HUDEP-2 (cell line): ENCODE measurements at regions not wholly inside any gene's neighbourhood (a gene's known extent, or its start where the extent isn't known, plus 50 kb on each side); places are given as distances from the start of the nearest gene placed in this dataset.

Source experiments
- DNase-seq, 76 experiments: peaks; one replicate each; lab custom pipeline; 2025; ENCODE audit not compliant: unreplicated experiment in 76 of 76; lab: John Stamatoyannopoulos, UW

DNA sequence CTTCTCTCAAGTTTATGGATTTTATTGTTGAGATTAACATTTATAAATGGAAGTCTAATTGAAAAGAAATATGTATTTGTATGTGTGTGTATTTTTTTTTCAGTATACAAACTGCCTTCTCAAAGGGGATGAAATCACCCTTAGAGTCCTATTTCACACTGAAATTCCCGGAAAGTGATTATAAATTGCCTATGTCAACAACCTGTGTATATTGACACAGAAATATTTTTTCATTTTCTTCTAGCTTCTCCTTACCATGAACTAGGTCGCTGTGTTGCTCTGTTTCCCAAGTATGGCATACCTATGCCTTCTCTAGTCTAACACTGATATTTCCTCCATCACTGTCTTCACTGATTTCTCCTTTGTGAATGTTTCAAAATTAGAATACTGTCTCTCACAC is 444.0 kb upstream of the AZI2 start:
- no peak for DNase-seq

GRCh38 chr3:28799084-28799483 is 450.5 kb upstream of the AZI2 start:
- no peak for DNase-seq

GRCh38 chr3:28800203-28800602 is 451.6 kb upstream of the AZI2 start:
- DNase-seq = no peak

- no peak for DNase-seq
These were observed 459.4 kb upstream of the AZI2 start for GRCh38 chr3:28808068-28808467.

DNA sequence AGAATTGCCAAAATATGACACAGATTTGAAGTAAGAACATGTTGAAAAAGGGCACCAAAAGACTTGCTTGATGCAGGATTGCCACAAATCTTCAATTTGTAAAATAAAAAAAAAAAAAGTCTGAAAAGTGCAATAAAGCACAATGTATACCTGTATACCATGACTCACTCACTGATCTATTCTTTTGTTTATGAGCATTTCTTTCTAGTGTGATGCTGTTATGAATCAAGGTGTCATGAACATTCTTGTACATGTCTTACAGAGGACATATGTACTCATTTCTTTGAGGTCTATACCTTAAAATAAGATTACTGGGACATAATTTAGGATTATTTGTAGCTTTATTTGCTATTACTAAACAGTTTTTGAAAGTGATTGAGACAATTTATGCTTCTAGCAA is 464.9 kb upstream of the RBMS3 start:
- DNase-seq = no peak

GRCh38 chr3:28824316-28824715 is 456.6 kb upstream of the RBMS3 start:
- DNase-seq = no peak

GRCh38 chr3:28826840-28827239 is 454.0 kb upstream of the RBMS3 start:
- no peak for DNase-seq

DNA sequence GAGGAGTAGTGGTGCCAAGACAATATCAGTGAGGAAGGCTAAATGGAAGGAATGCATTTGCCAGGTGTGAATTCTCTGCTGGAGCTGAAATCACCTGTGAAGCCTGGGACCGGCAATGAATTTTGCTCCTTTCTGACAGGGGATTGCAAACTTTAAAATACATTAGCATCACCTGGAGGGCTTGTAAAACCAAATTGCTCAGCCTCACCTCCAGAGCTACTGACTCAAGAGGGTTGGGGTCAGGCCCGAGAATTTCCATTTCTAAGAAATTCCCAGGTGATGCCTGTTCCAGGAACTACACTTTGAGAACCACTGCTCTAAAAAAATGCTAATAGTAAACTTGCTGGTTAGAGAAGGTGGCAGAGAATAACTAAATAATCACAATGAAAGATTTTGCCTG is 445.6 kb upstream of the RBMS3 start:
- DNase-seq = no peak

GRCh38 chr3:28835751-28836150 is 445.1 kb upstream of the RBMS3 start:
- no peak for DNase-seq

DNA sequence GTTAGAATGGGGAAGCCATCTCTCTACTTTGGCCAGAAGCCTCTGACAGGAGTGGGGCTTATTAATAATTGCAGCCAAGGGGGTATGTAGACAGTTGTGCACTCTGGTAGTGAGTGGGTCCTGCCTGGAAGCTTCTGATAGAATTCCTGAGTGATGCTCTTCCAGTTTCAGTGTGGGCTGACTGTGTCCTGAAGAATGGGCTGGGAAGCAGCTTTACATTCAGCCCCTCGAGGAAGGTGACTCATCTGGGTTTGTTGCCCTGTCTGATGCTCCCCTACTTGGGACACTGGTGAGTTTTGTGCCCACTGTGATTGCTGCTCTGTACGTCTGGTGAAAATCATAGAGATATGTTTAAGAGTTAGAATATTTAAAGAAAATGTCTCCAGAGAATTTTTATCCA is 444.7 kb upstream of the RBMS3 start:
- DNase-seq = no peak

DNA sequence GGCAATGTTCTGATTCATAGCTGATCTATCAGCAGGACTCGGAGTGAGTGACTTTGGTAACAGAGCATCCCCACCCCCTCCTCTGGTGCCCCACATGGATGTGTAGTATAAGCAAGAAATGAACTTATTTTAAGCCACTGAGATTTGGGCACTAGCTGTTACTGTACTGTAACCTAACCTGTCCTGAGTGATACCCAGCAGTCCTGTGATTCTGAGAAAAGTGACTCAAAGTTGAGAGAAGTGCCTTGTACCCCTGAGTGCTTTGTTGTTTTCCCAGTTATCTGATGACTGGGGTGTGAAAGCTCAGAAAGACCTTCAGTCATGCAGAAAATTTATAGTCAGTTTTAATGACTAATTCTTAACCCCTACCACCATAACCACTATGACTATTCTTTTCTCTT is 439.9 kb upstream of the RBMS3 start:
- DNase-seq = no peak

GRCh38 chr3:28841441-28841840 is 439.4 kb upstream of the RBMS3 start:
- no peak for DNase-seq

DNA sequence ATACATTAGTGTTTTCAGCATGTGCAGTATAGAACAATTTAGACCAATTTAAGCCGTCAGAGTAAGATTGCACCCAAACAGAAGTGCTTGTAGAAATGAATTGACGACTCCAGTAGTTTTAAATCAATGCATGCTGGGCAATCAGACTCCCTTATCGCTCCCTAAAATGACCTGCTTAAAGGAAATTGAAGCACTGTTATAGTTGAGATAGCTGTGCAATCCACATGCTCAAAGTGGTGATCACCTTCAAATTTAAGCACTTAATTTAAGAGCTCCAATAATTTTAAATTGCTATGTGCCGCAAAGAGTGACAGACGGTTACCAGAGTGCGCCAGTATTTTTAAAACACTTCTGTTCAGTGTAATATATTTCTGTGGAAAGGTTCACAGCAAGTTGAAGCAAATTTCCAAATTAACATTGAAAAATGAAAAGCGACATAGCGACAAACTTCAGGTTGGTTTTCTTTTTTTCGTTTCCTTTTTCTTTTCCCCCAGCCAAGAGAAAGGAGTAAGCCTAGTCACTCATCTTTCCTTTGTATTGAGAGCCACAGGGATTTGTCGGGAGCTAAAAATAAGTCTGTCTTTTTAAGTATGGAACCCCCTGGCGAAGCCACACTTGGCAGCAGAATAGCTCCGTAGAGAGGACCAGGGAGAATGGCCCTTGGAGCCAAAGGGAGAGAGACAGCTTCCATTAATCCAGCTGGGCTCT is 436.4 kb upstream of the RBMS3 start:
- no peak for DNase-seq

DNA sequence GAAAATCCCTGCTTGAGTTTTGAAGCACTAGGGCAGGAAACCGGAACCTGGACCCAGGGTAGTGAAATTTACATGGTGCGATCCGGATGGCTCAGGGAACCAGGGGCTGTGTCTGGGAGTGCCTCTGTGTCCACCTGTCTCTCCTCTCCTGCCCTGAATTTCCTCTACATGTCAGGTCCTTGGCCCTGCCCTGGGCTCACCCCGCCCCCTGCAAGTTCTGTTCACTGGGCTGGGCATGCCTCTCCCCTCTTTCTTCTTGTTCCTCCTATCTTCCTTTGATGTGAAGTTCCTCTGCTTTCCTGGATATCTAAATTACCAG is 435.9 kb upstream of the RBMS3 start:
- no peak for DNase-seq

DNA sequence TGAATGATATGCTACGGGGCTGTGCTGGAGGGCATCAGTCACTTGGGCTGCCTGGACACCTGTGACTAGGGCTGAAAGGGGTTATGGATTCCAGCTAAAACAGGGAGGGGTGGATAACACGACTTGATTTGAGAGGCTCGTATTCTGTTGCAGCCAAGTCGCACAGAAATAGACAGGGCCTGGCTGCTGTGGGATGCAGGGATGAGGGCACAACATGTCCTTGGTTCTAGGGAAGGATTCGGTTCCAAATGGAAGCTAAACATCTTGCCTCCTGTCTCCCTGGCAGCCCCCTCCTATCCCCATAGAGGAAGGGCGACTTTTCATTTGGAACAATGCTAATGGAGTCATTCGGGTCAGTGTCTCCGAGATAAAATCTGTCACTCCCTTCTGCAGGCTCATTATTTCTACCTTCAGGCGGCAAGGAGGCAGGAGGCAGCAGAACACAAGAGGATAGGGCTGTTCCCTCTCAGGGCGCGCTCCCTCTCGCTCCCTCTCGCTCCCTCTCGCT is 433.8 kb upstream of the RBMS3 start:
- DNase-seq = no peak

- DNase-seq = no peak
These were observed 433.1 kb upstream of the RBMS3 start for GRCh38 chr3:28847736-28848135.

- DNase-seq = no peak
These were observed 430.7 kb upstream of the RBMS3 start for GRCh38 chr3:28850186-28850585.

DNA sequence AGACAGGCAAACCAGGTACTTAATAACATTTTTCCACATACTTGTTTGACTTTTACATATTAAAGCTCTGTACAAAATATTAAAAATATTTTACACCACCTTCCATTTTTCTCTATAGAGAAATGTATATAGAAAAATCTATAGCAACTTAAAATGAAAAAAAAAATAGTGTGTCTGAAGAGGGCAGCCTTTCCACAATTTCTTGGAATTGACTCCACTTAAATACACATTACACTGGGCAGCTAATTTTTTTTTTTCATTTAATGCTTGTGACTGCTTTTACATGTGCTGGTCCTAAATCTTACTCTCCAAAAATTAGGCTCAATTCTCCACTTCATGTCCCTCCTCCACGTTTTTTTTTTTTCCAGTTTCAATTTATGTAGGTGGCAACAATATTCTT is 427.0 kb upstream of the RBMS3 start:
- DNase-seq = no peak

GRCh38 chr3:28856796-28857195 is 424.1 kb upstream of the RBMS3 start:
- DNase-seq = no peak

GRCh38 chr3:28859897-28860296 is 421.0 kb upstream of the RBMS3 start:
- DNase-seq = no peak

DNA sequence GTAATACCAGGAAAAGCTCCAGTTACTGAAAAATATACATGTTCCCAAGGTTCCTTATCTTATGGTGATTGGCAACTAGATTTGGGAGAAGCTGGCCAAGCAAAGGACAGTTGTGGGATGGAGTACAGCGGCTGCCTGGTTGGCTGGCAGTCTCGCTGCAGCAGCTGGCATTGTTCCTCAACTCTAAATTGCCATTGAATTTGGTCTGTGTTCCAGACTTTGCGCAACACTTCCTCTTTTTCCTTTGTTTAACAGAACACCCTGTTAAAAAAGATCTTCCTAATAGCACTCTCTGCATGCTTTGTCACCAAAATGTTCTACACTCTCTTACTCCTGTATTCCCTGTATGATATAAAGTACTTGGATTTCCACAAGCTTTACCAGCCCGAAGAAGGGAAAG is 420.6 kb upstream of the RBMS3 start:
- no peak for DNase-seq

DNA sequence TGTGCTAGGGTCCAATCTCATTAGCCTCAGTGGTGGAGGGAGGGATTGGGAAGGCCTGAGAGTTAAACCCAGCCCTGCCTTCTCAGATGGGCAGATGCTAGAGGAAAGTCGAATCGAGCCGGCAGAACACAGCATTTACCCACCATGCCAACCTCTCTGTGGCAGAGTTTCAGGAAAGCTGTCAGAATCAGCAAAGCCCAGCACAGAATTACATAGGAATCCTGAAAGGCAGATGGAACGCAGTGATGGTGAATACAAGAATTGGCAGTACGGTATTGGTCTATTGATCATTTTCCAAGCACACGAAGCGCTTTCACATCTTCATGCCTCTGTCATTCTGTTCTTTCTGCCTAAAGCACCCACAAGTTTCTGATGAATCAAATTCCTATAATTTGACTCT is 417.7 kb upstream of the RBMS3 start:
- DNase-seq = no peak

DNA sequence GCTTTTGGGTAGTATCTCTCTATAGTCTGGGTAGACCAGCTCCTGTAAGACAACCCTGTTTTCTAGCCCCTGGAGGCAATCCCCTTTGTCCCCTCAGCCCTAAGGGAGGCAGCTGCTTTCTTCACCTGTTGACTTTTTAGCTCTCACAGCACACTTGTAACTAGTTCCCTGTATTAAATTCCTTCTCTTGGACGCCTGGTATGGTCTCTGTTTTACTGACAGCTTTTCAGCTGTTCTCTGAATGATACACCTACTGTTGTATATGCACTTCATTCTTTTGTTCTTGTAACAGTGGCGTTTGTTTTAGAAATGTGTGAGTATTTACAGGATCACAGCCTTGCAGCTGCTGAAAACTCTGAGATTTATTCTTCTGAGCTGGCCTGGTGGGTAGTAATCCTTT is 413.0 kb upstream of the RBMS3 start:
- DNase-seq = no peak
